G401 (cell line): ENCODE measurements at regions not wholly inside any gene's neighbourhood (a gene's known extent, or its start where the extent isn't known, plus 50 kb on each side); places are given as distances from the start of the nearest gene placed in this dataset.

Experiments used
- DNase-seq: peaks from one replicate; pipeline ENCODE4 v3.0.0-alpha.2; 2015; ENCODE audit warnings: low spot score
- in situ Hi-C: cut with HindIII; loops from 2 replicates; pipeline ENCODE4 v1.10.0; 2016; ENCODE audit warnings: low sequenced_read_pairs, mixed read lengths

DNA sequence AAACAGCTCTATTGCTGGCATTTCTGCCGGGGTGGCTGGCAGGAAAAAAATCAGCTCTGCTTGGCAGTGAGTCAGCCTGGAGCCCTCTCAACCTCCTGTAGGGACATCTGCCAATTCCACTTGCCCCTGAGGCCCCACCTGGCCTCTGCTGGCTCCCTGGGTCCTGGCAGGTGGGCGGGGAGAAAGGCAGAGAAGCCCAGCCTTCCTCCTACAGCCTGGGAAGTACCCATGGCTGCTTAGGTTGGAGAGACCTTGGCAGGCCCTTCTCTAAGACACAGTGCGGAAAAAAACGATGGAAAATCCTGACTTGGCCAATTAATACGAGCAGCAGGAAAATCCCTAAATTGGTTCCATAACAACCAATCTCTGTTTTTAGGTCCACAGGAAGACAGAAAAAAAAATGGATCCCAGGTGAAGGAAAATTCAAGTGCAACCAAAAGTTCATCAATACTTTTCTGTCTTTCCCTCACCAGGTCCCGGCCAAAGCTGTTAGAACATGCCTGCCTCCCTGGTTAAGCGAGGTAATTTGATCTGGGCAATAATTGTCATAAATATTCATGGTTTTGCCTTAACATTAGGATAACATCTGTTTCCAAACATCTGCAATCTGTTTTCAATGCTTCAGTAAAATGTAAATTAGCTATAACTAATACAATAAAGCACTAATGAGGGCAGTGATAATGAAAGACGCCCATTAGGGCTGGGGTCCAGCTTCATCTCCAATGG is 245.9 kb downstream of the TFCP2L1 start:
- in situ Hi-C loops = no loop called here
- peak; percentile 1 for DNase-seq

DNA sequence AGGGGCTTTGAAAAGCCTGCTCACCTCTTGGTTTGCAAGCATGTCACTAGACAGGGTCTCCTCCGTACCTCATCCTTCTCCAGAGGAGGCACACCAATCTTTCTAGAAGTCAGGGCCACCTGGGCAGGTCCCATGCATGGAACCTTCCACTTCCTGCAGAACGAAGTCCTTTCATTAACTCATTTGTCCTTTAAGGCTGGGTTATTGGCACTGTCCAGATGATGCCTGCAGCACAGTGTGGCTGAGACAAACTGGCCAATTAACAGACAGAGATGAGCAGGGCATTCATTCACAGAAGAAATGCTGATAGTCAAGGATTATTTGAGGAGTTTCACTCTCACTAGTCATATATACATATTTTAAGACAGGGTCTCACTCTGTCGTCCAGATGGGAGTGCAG is 245.3 kb downstream of the TFCP2L1 start:
- in situ Hi-C loops = no loop called here
- no peak for DNase-seq

DNA sequence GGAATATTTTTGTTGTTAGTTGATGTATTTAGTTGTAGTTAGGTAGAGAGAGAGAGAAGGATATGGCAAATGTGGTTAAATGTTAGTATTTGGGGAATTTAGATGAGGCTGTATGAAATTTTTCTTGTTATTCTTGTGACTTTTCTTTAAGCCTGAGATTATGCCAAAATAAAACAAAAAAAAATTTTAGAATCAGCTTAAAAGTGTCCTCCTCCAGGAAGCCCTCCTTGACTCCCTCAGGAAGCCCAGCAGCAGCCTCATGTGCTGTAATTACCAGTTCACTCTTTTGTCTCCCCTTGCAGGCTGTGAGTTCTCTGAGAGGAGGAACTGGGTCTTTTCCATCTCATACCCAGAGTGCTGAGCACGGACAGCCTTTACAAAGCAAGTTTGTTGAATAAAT is 243.5 kb downstream of the TFCP2L1 start:
- DNase-seq = no peak
- in situ Hi-C loops = no loop called here

DNA sequence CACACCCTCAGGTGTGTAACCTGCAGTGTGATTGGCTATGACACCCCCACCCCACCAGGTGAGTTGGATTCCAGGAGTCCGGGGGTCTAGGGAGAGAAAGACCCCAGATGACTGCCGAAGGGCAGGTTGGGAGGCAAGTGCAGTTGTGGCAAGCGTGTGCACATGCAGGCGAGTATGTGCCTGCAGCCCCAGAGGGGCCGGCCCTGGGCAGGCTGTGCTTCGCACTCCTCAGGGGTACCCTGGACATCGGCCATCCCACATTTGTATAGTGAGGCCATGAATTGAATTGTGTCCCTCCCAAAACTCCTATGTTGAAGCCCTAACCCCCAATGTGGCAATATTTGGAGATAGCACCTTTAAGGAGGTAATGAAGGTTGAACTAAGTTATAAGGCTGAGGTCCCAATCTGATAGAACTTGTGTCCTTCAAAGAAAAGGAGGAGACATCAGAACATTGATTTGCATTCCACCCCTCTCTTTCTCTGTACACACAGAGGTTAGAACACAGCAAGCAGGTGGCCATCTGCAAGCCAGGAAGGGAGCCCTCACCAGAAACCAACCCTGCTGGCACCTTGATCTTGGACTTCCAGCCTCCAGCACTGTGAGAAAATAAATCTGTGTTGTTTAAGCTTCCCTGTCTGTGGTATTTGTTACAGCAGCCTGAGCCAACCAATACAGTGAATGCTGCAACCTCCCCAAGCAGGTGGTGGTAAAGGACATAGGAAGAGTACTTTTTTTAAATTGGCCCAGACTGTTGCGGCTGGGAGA is 241.8 kb downstream of the TFCP2L1 start:
- DNase-seq = no peak
- in situ Hi-C loops = no loop called here

DNA sequence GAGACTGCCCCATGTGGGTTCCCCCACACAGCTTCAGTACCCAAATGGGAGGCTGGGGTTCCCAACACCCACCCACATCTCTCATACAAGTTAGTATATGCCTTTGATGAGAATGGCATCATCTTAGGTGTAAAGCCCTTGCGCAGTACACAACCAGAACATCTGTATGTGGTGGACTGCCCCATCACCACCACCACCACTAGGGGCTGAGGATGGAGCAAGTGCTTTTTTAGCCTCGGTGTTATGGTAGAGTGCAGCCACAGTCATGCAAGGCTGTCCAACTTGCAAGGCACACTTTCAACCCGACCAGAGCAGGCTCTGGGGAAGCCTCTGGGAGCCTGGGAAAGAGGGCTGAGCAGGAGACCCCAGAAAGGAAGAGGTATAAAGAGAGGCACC is 241.2 kb downstream of the TFCP2L1 start:
- in situ Hi-C loops = no loop called here
- DNase-seq = no peak

DNA sequence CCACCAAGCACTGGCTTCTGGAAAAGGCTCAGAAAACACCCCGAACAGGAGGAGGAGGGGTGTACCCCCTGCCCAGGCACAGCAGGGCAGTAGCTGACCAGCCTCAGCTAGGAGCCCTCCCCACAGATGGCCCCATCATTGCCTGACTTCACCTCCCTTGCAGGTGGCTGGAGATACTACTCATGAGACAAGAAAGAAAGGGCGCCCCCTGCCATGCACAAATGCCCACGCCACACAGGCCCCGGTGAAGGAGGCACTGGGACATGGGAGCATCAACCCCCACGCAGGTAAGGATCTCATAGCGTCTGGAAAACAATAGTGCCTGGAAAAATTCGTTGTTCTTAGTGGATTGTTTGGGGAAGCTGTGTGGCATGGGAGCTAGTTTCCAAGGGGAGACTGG is 240.6 kb downstream of the TFCP2L1 start:
- no peak for DNase-seq
- in situ Hi-C loops = no loop called here

DNA sequence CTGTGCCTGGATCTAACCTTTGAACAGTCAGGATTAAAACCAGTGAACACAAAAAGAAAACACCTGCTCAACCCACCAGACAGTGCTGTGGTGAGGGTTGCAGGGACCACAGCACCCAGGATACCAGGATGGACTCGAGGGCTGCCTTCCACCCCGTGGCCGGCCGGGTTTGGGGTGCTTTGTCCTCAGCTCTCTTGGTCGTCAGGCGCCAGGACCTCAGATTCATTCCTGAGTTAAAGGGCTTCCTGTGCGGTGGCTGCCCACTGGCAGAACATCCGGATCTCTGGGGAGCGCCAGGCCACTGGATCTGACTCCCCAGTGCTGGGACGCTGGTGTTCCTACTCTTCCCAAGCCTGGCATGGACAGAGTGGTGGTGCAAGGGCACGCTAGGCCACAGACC is 239.8 kb downstream of the TFCP2L1 start:
- in situ Hi-C loops = no loop called here
- DNase-seq = no peak

DNA sequence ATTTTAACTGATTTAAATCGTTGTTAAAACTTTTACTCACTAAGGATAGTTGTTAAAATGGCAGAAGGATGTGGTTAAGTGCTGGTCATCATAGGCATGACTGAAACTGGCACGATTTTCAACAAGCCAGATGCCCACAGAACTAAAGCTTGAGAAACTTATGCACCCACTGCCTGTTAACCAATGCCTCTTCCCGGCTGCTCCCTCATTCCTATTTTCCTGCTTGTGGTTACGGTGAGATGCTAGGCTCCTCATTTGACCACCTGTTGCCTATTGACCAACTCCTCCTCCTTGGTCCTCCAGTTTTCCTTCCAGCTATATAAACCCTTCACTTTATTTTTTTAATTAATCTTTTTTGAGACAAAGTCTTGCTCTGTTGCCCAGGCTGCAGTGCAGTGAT is 238.7 kb downstream of the TFCP2L1 start:
- in situ Hi-C loops = no loop called here
- DNase-seq = no peak

DNA sequence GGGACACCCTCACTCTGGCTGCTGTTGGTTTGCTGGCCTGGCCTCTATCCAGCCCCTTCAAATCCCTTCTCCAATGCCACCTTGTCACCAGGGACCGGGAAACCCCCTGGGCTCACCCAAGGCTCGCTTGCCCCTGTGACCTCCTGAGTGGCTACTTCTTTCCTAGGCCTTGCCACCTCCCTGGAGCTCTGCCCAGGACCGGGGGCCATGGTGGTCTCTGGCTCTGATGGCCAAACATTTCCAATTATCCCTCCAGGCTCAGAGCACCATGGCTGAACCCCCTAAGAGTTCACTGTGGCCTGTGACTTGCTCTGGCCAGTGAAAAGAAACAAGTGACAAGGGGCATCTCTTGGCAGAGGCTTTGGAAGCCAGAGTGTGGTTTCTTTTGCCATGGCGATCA is 237.6 kb downstream of the TFCP2L1 start:
- no peak for DNase-seq
- in situ Hi-C loops = no loop called here

DNA sequence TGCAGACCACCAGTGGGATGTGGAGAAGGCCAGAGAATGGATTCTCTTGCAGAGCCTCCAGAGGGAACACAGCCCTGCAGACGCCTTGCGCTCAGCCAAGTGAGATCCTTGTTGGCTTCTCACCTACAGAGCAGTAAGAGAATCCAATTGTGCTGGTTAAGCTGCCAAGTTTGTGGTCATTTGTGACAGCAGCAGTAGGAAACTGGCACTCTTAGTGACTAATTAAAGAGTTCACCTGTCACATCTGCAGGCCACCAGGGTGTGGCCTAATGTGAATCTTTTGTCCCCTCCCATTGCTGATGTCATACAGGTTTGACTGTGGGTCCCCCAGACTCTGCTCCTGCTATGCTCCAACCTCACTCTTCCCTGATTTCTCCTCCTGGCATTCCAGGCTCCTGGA is 235.9 kb downstream of the TFCP2L1 start:
- in situ Hi-C loops = no loop called here
- DNase-seq = no peak

DNA sequence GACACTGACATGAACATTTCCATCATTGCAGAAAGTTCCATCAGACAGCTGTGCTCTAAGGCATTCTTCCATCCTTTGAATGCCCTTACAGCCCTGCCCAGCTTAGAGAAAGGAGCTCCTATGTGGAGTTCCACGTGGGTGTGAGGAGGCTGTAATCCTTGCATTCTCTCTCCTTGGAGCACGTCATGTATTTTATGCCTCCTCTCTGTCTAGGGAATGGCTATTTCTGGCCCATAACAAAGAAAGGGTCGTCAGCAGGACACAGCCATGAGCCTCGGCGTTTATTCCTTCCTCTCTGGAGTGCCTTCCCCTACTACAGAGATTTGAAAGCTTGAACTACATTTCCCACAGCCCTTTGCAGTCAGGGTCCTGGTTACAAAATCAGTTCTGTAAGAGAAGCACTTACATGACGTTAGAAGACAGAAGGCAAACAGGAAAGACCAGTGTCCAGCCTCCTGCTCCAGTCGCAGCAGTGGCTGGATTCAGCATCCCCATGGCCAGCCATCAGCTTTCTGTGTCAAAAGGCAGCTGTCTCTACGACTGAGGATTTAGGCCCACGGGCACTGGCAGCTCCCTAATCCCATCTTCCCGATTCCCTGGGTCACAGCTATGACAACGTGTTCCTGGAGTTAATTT is 234.9 kb downstream of the TFCP2L1 start:
- in situ Hi-C loops = no loop called here

DNA sequence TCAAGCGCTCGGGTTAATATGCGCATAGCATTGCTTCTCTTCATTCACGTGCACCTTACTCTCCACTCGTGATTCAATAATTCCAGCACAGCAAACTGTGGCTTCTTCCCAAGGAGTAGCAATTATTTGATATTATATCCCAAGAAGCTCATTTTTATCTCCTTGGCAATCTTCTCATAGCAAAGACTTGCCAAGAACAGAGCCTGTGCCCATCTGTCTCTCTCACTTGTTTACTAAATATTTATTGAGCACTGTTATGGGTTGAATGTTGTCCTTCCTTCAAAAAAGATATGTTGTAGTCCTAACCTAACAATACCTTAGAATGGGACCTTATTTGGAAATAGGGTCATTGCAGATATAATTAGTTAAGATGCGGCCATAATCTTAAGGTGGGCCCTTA is 233.7 kb downstream of the TFCP2L1 start:
- in situ Hi-C loops = no loop called here

More for the DNA sequence above, 234.9 kb downstream of the TFCP2L1 start:
- no peak for DNase-seq

DNA sequence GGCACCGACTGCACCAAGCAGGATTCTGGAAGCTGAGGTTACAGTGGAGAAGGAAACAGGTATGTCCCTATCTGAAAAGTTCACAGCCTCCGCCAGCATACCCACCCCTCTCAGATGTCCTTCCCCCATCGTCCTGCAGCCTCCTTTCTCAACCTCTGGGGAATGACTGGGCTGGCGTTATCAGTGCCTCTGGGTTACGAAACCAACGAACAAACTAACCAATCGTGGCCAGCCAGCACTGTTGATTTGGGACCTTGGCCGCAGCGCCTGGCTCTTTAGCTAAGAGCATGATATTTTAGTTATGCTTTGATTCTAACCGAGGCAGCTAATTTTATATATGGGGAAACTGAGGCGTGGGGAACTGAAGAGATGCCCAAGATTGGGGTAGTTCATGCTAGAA is 233.0 kb downstream of the TFCP2L1 start:
- in situ Hi-C loops = no loop called here
- no peak for DNase-seq

More for the DNA sequence above, 233.7 kb downstream of the TFCP2L1 start:
- DNase-seq = no peak

DNA sequence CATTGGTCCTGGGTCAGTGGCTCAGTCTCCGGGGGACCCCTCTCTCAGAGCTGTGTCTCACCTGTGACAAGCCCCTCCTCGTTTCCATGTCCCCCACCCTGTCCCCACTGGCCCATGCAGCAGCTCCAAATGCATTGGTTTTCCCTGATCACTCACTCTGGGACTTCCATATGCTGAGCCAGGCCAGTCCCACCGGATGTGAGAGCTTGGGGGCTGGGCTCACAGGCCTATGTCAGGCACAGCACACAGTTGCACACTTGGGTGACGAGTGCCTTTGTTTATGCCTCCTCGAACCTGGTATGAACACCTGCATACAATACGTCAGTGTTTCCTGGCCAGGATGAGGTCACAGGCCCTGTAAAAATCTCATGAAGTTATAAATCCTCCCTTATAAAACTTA is 232.5 kb downstream of the TFCP2L1 start:
- DNase-seq = no peak
- in situ Hi-C loops = no loop called here

DNA sequence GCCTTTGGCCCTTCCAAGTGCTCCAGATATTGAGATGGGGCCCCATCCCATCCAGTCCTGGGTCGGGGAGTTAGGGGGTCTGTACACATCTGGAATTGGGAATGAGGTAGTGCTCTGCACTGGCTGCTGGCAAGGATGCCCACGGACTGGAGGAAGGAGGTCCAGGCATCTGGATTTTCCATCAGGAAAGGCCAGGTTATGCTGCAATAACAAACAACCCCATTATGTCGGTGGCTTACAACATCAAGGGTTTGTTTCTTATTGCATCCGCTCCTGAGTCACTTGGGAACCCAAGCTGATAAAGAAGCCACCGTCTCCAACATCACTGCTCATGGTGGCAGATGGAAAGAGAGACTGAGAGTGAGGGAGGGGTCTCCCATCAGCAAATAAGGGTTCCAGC is 229.9 kb downstream of the TFCP2L1 start:
- in situ Hi-C loops = no loop called here
- DNase-seq = no peak

DNA sequence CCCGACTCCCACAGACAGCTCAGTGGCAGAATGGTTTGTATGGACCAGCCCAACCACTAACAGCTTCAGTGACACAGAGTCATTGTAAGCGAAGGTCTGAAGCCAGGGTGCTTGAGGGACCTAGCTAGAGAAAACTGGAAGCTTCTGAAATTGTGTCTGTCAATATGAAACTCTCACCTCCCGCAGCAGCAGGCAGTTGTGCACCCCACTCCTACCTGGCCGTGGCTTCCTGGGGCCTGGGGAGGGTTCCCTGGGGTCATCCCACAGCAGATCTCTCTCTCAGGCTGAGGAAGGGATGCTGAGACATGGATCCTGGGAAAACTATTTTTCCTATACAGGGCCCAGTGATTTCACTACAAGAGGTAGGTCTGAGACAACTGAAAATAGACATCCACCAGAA is 229.5 kb downstream of the TFCP2L1 start:
- in situ Hi-C loops = no loop called here

DNA sequence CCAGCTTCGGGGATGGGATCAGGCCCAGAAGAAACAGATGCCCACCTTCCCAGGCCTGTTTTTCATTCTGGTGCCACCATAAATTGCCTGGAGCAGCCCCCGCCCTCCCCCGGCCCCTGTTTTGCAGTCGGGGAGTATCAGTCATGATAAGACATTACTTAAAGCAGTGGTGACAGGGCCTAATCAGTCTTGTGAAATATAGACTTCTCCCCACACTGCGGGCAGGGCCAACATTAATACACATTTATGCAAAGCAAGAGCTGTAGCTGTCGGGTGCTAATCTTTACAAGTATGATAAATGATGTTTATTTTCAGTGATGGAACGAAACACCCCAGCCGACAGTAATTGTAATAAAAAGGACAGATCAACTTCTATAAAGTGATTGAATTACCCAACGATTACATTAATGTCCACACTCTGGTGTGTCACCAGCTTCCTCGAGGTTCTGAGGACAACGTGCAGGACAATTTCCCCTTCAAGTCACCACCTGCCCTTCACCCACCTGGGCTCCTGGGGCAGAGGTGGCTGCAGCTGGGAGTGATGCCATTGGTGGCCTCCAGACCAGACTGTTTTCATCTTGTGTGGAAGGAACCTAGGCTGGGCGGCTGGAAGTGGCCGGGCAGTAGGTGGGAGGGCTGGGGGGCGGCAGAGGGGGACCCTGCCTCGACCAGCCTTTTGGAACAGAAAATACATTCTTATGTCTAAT is 226.0 kb downstream of the TFCP2L1 start:
- no peak for DNase-seq
- in situ Hi-C loops = no loop called here

More for the DNA sequence above, 229.5 kb downstream of the TFCP2L1 start:
- no peak for DNase-seq

DNA sequence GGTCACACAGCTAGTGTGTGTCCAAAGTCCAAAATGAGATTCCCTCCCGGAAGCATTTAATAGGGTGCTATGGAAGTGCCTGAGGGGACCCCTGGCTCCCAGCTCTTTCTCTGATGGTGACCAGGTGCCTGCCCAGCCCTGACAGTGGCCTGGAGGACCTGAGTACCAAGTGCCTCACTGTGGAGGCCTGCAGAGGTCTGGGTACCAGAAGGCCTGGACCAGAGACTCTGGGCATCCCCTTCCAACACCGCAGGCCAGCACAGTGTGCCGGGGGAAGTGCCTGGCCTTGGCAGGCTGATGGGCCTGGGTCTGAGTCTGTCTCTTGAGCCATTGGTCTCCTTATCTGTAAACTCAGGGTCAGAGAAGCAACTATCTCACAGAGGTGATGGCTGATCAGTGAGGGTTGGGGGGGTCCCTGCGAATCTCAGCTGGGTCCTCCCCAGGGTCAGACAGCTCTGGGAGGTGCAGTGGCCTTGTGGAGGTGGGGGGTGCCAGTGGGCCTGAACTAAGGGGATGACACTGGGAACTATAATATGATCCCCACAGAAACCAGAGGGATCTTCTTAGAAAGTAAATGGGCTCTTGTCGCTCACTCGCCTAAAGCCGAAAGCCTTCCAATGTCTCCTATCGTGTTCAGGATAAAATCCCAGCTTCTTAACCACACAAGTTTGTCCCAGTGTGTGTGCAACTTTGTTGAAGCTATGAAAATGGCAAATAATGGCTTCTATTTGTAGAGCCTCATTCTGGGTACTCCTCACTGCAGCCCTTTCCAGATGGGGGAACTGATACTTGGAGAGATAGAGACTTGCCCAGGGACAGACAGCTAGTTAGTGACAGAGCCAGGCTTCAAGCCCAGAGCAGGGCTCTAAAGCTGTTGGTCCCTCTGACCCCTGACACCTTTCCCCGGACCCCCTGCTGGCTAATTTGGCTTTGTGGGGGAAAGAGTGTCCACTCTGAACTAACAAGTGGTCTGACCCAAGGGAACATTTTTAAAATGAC is 225.1 kb downstream of the TFCP2L1 start:
- in situ Hi-C loops = no loop called here
- no peak for DNase-seq

DNA sequence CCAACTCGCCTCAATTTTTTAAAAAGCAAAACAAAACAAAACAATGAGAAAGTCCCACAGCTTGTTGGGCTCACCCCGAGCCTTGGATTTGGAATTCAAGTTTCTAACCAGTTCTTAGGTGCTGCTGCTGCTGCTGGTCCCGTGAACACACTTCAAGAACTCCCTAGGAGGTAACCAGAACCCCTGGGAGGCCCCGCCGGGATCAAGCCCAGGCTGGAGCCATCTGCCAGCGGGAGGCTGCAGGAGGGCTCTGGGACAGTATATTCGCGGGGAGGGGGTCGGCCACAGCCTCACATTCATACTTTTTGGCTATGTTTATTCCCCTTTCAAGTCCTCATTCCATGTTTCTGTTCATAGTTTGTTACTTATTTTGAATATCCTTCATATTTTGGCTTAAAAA is 223.4 kb downstream of the TFCP2L1 start:
- in situ Hi-C loops = no loop called here
- DNase-seq = no peak
